HPDE6-E6E7 (cell line): ENCODE measurements at regions not wholly inside any gene's neighbourhood (a gene's known extent, or its start where the extent isn't known, plus 50 kb on each side); places are given as distances from the start of the nearest gene placed in this dataset.

Experiments used
- DNase-seq: peaks from one replicate; pipeline ENCODE4 v3.0.0; 2011; ENCODE audit warnings: missing footprints; ENCODE audit errors: extremely low spot score

GRCh38 chr2:21253311-21254027 lies 129.7 kb downstream of the TDRD15 start:
- no peak for DNase-seq

GRCh38 chr2:21254170-21254965 lies 130.6 kb downstream of the TDRD15 start:
- DNase-seq = no peak

GRCh38 chr2:21256006-21256405 lies 132.2 kb downstream of the TDRD15 start:
- no peak for DNase-seq

- DNase-seq = no peak
Observed at GRCh38 chr2:21257621-21258020, 133.9 kb downstream of the TDRD15 start.

GRCh38 chr2:21258082-21258481 lies 134.3 kb downstream of the TDRD15 start:
- no peak for DNase-seq

- no peak for DNase-seq
Observed at GRCh38 chr2:21260311-21260710, 136.5 kb downstream of the TDRD15 start.

GRCh38 chr2:21261591-21261990 lies 137.8 kb downstream of the TDRD15 start:
- no peak for DNase-seq

- no peak for DNase-seq
Observed at GRCh38 chr2:21262426-21262940, 138.7 kb downstream of the TDRD15 start.

GRCh38 chr2:21263622-21264021 lies 139.9 kb downstream of the TDRD15 start:
- no peak for DNase-seq

- DNase-seq = no peak
Observed at GRCh38 chr2:21265752-21266151, 142.0 kb downstream of the TDRD15 start.

- DNase-seq = no peak
Observed at GRCh38 chr2:21267232-21267835, 143.6 kb downstream of the TDRD15 start.

GRCh38 chr2:21268197-21268877 lies 144.6 kb downstream of the TDRD15 start:
- DNase-seq = no peak

GRCh38 chr2:21268878-21269224 lies 145.1 kb downstream of the TDRD15 start:
- no peak for DNase-seq

GRCh38 chr2:21269382-21269781 lies 145.6 kb downstream of the TDRD15 start:
- no peak for DNase-seq

GRCh38 chr2:21270083-21270491 lies 146.3 kb downstream of the TDRD15 start:
- no peak for DNase-seq

GRCh38 chr2:21270708-21271122 lies 146.9 kb downstream of the TDRD15 start:
- DNase-seq = no peak

- no peak for DNase-seq
Observed at GRCh38 chr2:21276163-21276562, 152.4 kb downstream of the TDRD15 start.

GRCh38 chr2:21277068-21278056 lies 153.6 kb downstream of the TDRD15 start:
- no peak for DNase-seq

GRCh38 chr2:21279525-21279924 lies 155.8 kb downstream of the TDRD15 start:
- DNase-seq = no peak

GRCh38 chr2:21280793-21281192 lies 157.0 kb downstream of the TDRD15 start:
- DNase-seq = no peak

- no peak for DNase-seq
Observed at GRCh38 chr2:21281384-21281783, 157.6 kb downstream of the TDRD15 start.
